B cell (primary cell): ENCODE measurements at regions not wholly inside any gene's neighbourhood (a gene's known extent, or its start where the extent isn't known, plus 50 kb on each side); places are given as distances from the start of the nearest gene placed in this dataset. TPM values are rescaled to one million over a fixed set of nuclear protein-coding genes. Genes with fewer than 3 reads are reported as not detected.
"Not testable (repeated sequence)": the region's sequence is repeated elsewhere in the genome, so short reads cannot be mapped to it uniquely, and the experiment has no call there.

Experiments used
- ATAC-seq: fragments of 200-7000 bp; cut with Tn5 transposase; one replicate; pipeline ENCODE4 v1.10.0; 2021; ENCODE audit warnings: low read depth, mild to moderate bottlenecking, moderate number of reproducible peaks, moderate library complexity
- CTCF ChIA-PET: fragments of 350-600 bp; sonication (Branson Sonifier 250); formaldehyde crosslinking; loops from one replicate; lab custom pipeline; 2021; ENCODE audit warnings: antibody characterized with exemption, inconsistent platforms; lab: Charles Lee
- POLR2A ChIA-PET: fragments of 350-600 bp; sonication (Branson Sonifier 250); formaldehyde crosslinking; loops from one replicate; lab custom pipeline; 2021; ENCODE audit warnings: antibody characterized with exemption; lab: Charles Lee
- DNase-seq: peaks from one replicate; pipeline ENCODE4 v3.0.0; 2013
- H2AFZ ChIP-seq: 2 replicates; pipeline ENCODE4 v1.6.1; 2012; ENCODE audit warnings: mild to moderate bottlenecking, low read depth, low read length; ENCODE audit not compliant: insufficient read depth, poor library complexity, severe bottlenecking
- H3K27ac ChIP-seq, 2 donors: 1 replicate in 1 of 2; 2 replicates in 1 of 2; pipeline ENCODE4 v1.5.1; 2012 to 2013; ENCODE audit warnings: low read length in 2 of 2, mild to moderate bottlenecking in 2 of 2, moderate library complexity in 1 of 2
- H3K27me3 ChIP-seq, 4 experiments: fragments of 200-600 bp in 1 of 4; sonication (generic) in 1 of 4; replicated peaks in 1 of 4; 1 replicate in 2 of 4; 2 replicates in 2 of 4; pipeline versions ENCODE4 v1.6.1 to v1.7.0; 2013 to 2016; ENCODE audit warnings: low read length in 3 of 4, mild to moderate bottlenecking in 2 of 4, mixed read lengths in 1 of 4, moderate library complexity in 1 of 4; ENCODE audit not compliant: insufficient read depth in 4 of 4, control insufficient read depth in 3 of 4; ENCODE audit errors: control extremely low read depth in 1 of 4
- H3K36me3 ChIP-seq, 2 experiments: replicated peaks in 1 of 2; 1 replicate in 1 of 2; 2 replicates in 1 of 2; pipeline versions ENCODE4 v1.6.1 to v1.7.1; 2013; ENCODE audit warnings: low read length in 1 of 2; ENCODE audit not compliant: insufficient read depth in 2 of 2, control insufficient read depth in 1 of 2; ENCODE audit errors: control extremely low read depth in 1 of 2, extremely low read depth in 1 of 2
- H3K4me1 ChIP-seq, 2 donors: fragments of 200-600 bp in 1 of 2; sonication (generic) in 1 of 2; 1 replicate in 1 of 2; 2 replicates in 1 of 2; pipeline versions ENCODE4 v1.5.1 to v1.6.1; 2013 to 2017; ENCODE audit warnings: low read length in 2 of 2; ENCODE audit not compliant: control insufficient read depth in 2 of 2, insufficient read depth in 2 of 2
- H3K4me2 ChIP-seq: replicated peaks from 2 replicates; pipeline ENCODE3; 2012; ENCODE audit warnings: mild to moderate bottlenecking, low read depth, low read length; ENCODE audit not compliant: poor library complexity, severe bottlenecking
- H3K4me3 ChIP-seq, 5 experiments: fragments of 200-600 bp in 1 of 5; sonication (generic) in 1 of 5; 1 replicate in 3 of 5; 2 replicates in 2 of 5; pipeline versions ENCODE4 v1.5.1 to v1.7.0; 2011 to 2016; ENCODE audit warnings: low read length in 4 of 5, mild to moderate bottlenecking in 4 of 5, low read depth in 2 of 5, control low read depth in 1 of 5, moderate library complexity in 1 of 5; ENCODE audit not compliant: insufficient read depth in 1 of 5; ENCODE audit errors: control extremely low read depth in 1 of 5, extremely low read depth in 1 of 5
- H3K79me2 ChIP-seq: fragments of 200-600 bp; sonication (generic); one replicate; pipeline ENCODE4 v1.6.0; 2016; ENCODE audit warnings: low read length; ENCODE audit not compliant: control insufficient read depth, insufficient read depth
- H3K9ac ChIP-seq: fragments of 200-600 bp; sonication (generic); 2 replicates; pipeline ENCODE4 v1.6.1; 2017; ENCODE audit warnings: mild to moderate bottlenecking, low read length, moderate library complexity
- H3K9me3 ChIP-seq, 3 donors: one replicate each; pipeline versions ENCODE4 v1.6.1 to v1.7.1; 2013; ENCODE audit warnings: low read length in 2 of 3; ENCODE audit not compliant: control insufficient read depth in 2 of 3, insufficient read depth in 1 of 3; ENCODE audit errors: control extremely low read depth in 1 of 3
- H4K20me1 ChIP-seq: 2 replicates; pipeline ENCODE4 v1.6.0; 2012; ENCODE audit warnings: mild to moderate bottlenecking, low read length; ENCODE audit not compliant: insufficient read depth, control insufficient read depth, poor library complexity, severe bottlenecking
- H3K27ac Mint-ChIP-seq: one replicate; pipeline ENCODE4 v1.8.0; 2021; ENCODE audit warnings: mixed read lengths
- H3K27me3 Mint-ChIP-seq: one replicate; pipeline ENCODE4 v1.8.0; 2021; ENCODE audit warnings: mixed read lengths
- H3K4me1 Mint-ChIP-seq: one replicate; pipeline ENCODE4 v1.8.0; 2021; ENCODE audit warnings: mixed read lengths
- H3K4me3 Mint-ChIP-seq: one replicate; pipeline ENCODE4 v1.8.0; 2021; ENCODE audit warnings: mixed read lengths
- H3K9me3 Mint-ChIP-seq: one replicate; pipeline ENCODE4 v1.8.0; 2022; ENCODE audit warnings: mixed read lengths; ENCODE audit not compliant: insufficient read depth
- WGBS: methylation state at CpG from one replicate; pipeline ENCODE4 v1.1.5; 2013; ENCODE audit warnings: missing lambda C conversion rate; ENCODE audit not compliant: insufficient coverage; 5-methylcytosine and 5-hydroxymethylcytosine counted together
- intact Hi-C: fragments of 100-400 bp; cut with micrococcal nuclease; formaldehyde crosslinking; loops from one replicate; pipeline ENCODE4 v1.10.0; 2022
- small RNA-seq: library from RNA; depleted of rRNA; stranded (forward); fragments of <200 nt; gene quantifications from one replicate; pipeline ENCODE3, GENCODE V24; 2012; ENCODE audit warnings: low replicate concordance, low read depth; ENCODE audit not compliant: insufficient read length

GRCh38 chr2:131844044-131844443 lies 316.4 kb downstream of the CCDC74A start:
- H3K4me1 Mint-ChIP-seq, H3K36me3 ChIP-seq, H3K27me3 Mint-ChIP-seq, H3K4me3 Mint-ChIP-seq, H3K27ac ChIP-seq, H3K27ac Mint-ChIP-seq, H2AFZ ChIP-seq, H3K4me1 ChIP-seq, H3K27me3 ChIP-seq, CTCF ChIA-PET, H3K9me3 ChIP-seq, H4K20me1 ChIP-seq, DNase-seq, H3K9me3 Mint-ChIP-seq, ATAC-seq, H3K4me2 ChIP-seq, POLR2A ChIA-PET, intact Hi-C loops, H3K4me3 ChIP-seq, H3K9ac ChIP-seq, H3K79me2 ChIP-seq: not testable (repeated sequence)
- WGBS, result no CpG with 5 or more reads among the region's 2 CpGs

DNA sequence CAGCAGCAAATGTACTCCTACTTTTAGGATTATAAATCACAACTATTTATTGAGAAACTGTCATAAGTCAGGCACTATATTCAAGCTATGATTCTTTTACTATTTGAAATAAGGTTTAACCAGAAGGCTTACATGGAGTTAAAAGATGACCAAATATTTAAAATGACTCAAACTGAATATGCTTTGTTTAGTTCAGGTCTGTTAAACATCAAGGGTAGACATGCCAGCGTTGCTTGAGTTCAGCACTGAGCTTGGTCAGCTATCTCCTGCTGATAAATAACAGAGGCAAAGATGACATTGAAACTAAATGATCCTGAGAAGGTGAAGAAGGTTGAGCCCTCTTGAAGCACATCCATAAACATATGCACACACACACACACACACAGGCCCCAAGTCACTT lies 305.6 kb downstream of the ANKRD30BL start:
- intact Hi-C loops, H3K27me3 Mint-ChIP-seq, H3K4me2 ChIP-seq, H3K4me3 Mint-ChIP-seq, H3K9ac ChIP-seq, H3K27ac Mint-ChIP-seq, H4K20me1 ChIP-seq, H3K27ac ChIP-seq, DNase-seq, ATAC-seq, H3K4me3 ChIP-seq, H3K36me3 ChIP-seq, H3K27me3 ChIP-seq, H3K4me1 Mint-ChIP-seq, H3K9me3 Mint-ChIP-seq, H3K9me3 ChIP-seq, POLR2A ChIA-PET, CTCF ChIA-PET, H2AFZ ChIP-seq, H3K79me2 ChIP-seq, H3K4me1 ChIP-seq: not testable (repeated sequence)
- no CpG with 5 or more reads among the region's 1 CpG for WGBS

DNA sequence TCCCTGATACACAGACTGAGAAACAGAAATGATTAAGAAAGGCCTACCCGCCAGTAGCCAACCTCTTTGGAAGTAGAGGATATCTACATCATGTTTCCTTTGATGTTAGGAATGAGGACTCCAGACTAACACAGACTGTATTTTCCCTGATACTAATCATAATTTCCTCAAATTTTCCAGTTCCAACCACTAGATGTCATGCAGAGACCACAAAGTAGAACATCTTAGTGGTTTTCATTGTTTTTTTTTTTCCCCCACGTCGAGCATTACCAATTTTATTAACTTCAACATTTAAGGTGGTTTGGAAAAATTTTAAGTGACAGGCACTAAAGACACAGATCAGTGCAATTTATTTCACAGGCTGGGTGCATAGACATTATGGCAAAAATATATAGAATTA lies 303.6 kb downstream of the ANKRD30BL start:
- H3K27me3 Mint-ChIP-seq, H3K9ac ChIP-seq, H3K4me3 ChIP-seq, H3K4me1 ChIP-seq, H3K27me3 ChIP-seq, H3K36me3 ChIP-seq, H3K9me3 Mint-ChIP-seq, CTCF ChIA-PET, H3K4me1 Mint-ChIP-seq, H3K27ac Mint-ChIP-seq, DNase-seq, H3K27ac ChIP-seq, H3K4me3 Mint-ChIP-seq, intact Hi-C loops, H2AFZ ChIP-seq, H3K9me3 ChIP-seq, ATAC-seq, POLR2A ChIA-PET, H4K20me1 ChIP-seq, H3K4me2 ChIP-seq, H3K79me2 ChIP-seq: not testable (repeated sequence)
- no CpG with 5 or more reads among the region's 3 CpGs for WGBS

Small RNAs in the stretch of these regions (small RNA-seq; reads per million reads assigned to genes)
- not detected for gene RNU6-617P
